K562 (cell line): ENCODE measurements at regions not wholly inside any gene's neighbourhood (a gene's known extent, or its start where the extent isn't known, plus 50 kb on each side); places are given as distances from the start of the nearest gene placed in this dataset.

Experiments
- BHLHE40 ChIP-seq: IDR thresholded peaks from 2 replicates; pipeline ENCODE4 v1.6.1; 2011; ENCODE audit warnings: low read length, improper control_type of control experiment
- FOXK2 ChIP-seq, 2 experiments: fragments of 450-650 bp; IDR thresholded peaks in 1 of 2; conservative IDR thresholded peaks in 1 of 2; 2 replicates each; pipeline ENCODE4 v1.6.1; 2016; ENCODE audit warnings: low read depth in 2 of 2, mild to moderate bottlenecking in 1 of 2
- GABPB1 ChIP-seq: sonication (generic); formaldehyde crosslinking; IDR thresholded peaks from 2 replicates; pipeline ENCODE4 v1.8.0; 2022; ENCODE audit warnings: mild to moderate bottlenecking, missing genetic modification reagents
- PHB2 ChIP-seq: fragments of 450-650 bp; IDR thresholded peaks from 2 replicates; pipeline ENCODE4 v1.6.1; 2017; ENCODE audit warnings: low read depth
- POLR2A ChIP-seq: fragments of 450-650 bp; conservative IDR thresholded peaks from 2 replicates; pipeline ENCODE4 v1.6.1; 2016
- POLR2AphosphoS5 ChIP-seq: IDR thresholded peaks from 2 replicates; pipeline ENCODE4 v1.6.1; 2011; ENCODE audit warnings: mild to moderate bottlenecking, low read depth, low read length, moderate library complexity; ENCODE audit not compliant: control insufficient read depth, insufficient read depth
- TARDBP ChIP-seq: fragments of 450-650 bp; IDR thresholded peaks from 2 replicates; pipeline ENCODE4 v1.6.1; 2016
- TF ChIP-seq, protein P1 (sequence below): sonication (generic); formaldehyde crosslinking; IDR thresholded peaks from 2 replicates; pipeline ENCODE4 v1.8.1; 2023; ENCODE audit warnings: mild to moderate bottlenecking, missing genetic modification reagents
- TF ChIP-seq, protein P2 (sequence below), 3 experiments: fragments of 200-800 bp in 1 of 3; fragments of 250-450 bp in 1 of 3; fragments of 450-650 bp in 1 of 3; sonication (Bioruptor Pico) in 1 of 3; sonication (Bioruptor generic) in 1 of 3; formaldehyde crosslinking in 1 of 3; IDR thresholded peaks; 2 replicates each; pipeline versions ENCODE4 v1.6.1 to v1.8.0; 2016 to 2022; ENCODE audit warnings: mild to moderate bottlenecking in 2 of 3, missing genetic modification characterization in 2 of 3, missing compliant biosample characterization in 1 of 3, moderate library complexity in 1 of 3

- TF ChIP-seq, protein P1, sequence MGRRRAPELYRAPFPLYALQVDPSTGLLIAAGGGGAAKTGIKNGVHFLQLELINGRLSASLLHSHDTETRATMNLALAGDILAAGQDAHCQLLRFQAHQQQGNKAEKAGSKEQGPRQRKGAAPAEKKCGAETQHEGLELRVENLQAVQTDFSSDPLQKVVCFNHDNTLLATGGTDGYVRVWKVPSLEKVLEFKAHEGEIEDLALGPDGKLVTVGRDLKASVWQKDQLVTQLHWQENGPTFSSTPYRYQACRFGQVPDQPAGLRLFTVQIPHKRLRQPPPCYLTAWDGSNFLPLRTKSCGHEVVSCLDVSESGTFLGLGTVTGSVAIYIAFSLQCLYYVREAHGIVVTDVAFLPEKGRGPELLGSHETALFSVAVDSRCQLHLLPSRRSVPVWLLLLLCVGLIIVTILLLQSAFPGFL (CRISPR knock-in tag) = no peak
- peak; percentile 72 to 77 for TF ChIP-seq FOXK2 (conservative IDR thresholded peaks at IDR 0.05 in 1 of 2, IDR thresholded peaks at IDR 0.05 in 1 of 2; ENCODE audit: low read depth in 2 of 2)
- peak; percentile 97 for TF ChIP-seq POLR2AphosphoS5
- TF ChIP-seq, protein P2, sequence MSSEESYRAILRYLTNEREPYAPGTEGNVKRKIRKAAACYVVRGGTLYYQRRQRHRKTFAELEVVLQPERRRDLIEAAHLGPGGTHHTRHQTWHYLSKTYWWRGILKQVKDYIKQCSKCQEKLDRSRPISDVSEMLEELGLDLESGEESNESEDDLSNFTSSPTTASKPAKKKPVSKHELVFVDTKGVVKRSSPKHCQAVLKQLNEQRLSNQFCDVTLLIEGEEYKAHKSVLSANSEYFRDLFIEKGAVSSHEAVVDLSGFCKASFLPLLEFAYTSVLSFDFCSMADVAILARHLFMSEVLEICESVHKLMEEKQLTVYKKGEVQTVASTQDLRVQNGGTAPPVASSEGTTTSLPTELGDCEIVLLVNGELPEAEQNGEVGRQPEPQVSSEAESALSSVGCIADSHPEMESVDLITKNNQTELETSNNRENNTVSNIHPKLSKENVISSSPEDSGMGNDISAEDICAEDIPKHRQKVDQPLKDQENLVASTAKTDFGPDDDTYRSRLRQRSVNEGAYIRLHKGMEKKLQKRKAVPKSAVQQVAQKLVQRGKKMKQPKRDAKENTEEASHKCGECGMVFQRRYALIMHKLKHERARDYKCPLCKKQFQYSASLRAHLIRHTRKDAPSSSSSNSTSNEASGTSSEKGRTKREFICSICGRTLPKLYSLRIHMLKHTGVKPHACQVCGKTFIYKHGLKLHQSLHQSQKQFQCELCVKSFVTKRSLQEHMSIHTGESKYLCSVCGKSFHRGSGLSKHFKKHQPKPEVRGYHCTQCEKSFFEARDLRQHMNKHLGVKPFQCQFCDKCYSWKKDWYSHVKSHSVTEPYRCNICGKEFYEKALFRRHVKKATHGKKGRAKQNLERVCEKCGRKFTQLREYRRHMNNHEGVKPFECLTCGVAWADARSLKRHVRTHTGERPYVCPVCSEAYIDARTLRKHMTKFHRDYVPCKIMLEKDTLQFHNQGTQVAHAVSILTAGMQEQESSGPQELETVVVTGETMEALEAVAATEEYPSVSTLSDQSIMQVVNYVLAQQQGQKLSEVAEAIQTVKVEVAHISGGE (CRISPR knock-in tag; IDR thresholded peaks at IDR 0.05) = peak in 1 of 3 experiments; percentile 71; a peak in 2 of 6 replicates
- peak; percentile 58; the same call in 1 of the 2 replicates for TF ChIP-seq BHLHE40
- TF ChIP-seq TARDBP = peak; percentile 66; the same call in 1 of the 2 replicates
- TF ChIP-seq GABPB1 (CRISPR knock-in tag) = no peak
- peak; percentile 85 for TF ChIP-seq PHB2
- TF ChIP-seq POLR2A = no peak
- TF ChIP-seq, all 486 proteins: peak for 141
Observed at GRCh38 chr7:138243430-138243829, 167.2 kb downstream of the AKR1D1 start (continued).
